ENCODE measurements at regions not wholly inside any gene's neighbourhood (a gene's known extent, or its start where the extent isn't known, plus 50 kb on each side); places are given as distances from the start of the nearest gene placed in this dataset.

- TF ChIP-seq POLR2A (IDR thresholded peaks at IDR 0.05; ENCODE audit: low read length) (no peak), GATA1 (IDR thresholded peaks at IDR 0.05; ENCODE audit: low read depth, low read length) (no peak)
Observed at GRCh38 chr18:28736223-28736622, 559.3 kb upstream of the CDH2 start.

Data from erythroblast (primary cell).